Left ventricle myocardium superior (tissue), 1 donor: ENCODE measurements at regions not wholly inside any gene's neighbourhood (a gene's known extent, or its start where the extent isn't known, plus 50 kb on each side); places are given as distances from the start of the nearest gene placed in this dataset.

ENCODE experiments used
- ATAC-seq: fragments of 200-7000 bp; cut with Tn5 transposase; one replicate; pipeline ENCODE4 v1.9.1; 2020; ENCODE audit warnings: mild to moderate bottlenecking, moderate library complexity
- DNase-seq: peaks from one replicate; pipeline ENCODE4 v3.0.0-alpha.2; 2020
- intact Hi-C: fragments of 100-400 bp; cut with micrococcal nuclease; formaldehyde crosslinking; loops from one replicate; pipeline ENCODE4 v1.11.0; 2022
- donor health status: DM: no; HTN: yes; CAD: no; lungs with severe emphysema.

GRCh38 chr13:82803341-82803740 lies 1078.9 kb downstream of the SLITRK1 start:
- ATAC-seq (no peak), DNase-seq (no peak)
- intact Hi-C loops, result no loop called here

GRCh38 chr13:82802528-82802927 lies 1079.7 kb downstream of the SLITRK1 start:
- DNase-seq (no peak), ATAC-seq (no peak)
- intact Hi-C loops, result no loop called here

- no peak for DNase-seq
- ATAC-seq, result no peak
- intact Hi-C loops, result no loop called here
These were observed 1081.9 kb downstream of the SLITRK1 start for GRCh38 chr13:82800391-82800790.

GRCh38 chr13:82797876-82798275 lies 1084.4 kb downstream of the SLITRK1 start:
- DNase-seq, result no peak
- intact Hi-C loops, result no loop called here
- no peak for ATAC-seq

- intact Hi-C loops, result no loop called here
- no peak for DNase-seq
- no peak for ATAC-seq
These were observed 1091.2 kb downstream of the SLITRK1 start for GRCh38 chr13:82791035-82791434.

- DNase-seq (no peak), ATAC-seq (no peak)
- intact Hi-C loops, result no loop called here
These were observed 1109.5 kb downstream of the SLITRK1 start for GRCh38 chr13:82772816-82773215.

GRCh38 chr13:82766732-82767321 lies 1115.4 kb downstream of the SLITRK1 start:
- ATAC-seq (no peak), DNase-seq (no peak)
- intact Hi-C loops, result no loop called here

GRCh38 chr13:82758044-82758443 lies 1124.2 kb downstream of the SLITRK1 start:
- ATAC-seq (no peak), DNase-seq (no peak)
- intact Hi-C loops, result no loop called here

- ATAC-seq (no peak), DNase-seq (no peak)
- intact Hi-C loops, result no loop called here
These were observed 1131.1 kb downstream of the SLITRK1 start for GRCh38 chr13:82751206-82751605.

- ATAC-seq, result no peak
- DNase-seq, result no peak
- intact Hi-C loops, result no loop called here
These were observed 1132.7 kb downstream of the SLITRK1 start for GRCh38 chr13:82749551-82749950.

GRCh38 chr13:82747958-82748357 lies 1134.3 kb downstream of the SLITRK1 start:
- intact Hi-C loops, result no loop called here
- ATAC-seq (no peak), DNase-seq (no peak)

GRCh38 chr13:82747291-82747690 lies 1135.0 kb downstream of the SLITRK1 start:
- DNase-seq (no peak), ATAC-seq (no peak)
- intact Hi-C loops, result no loop called here

- intact Hi-C loops, result no loop called here
- ATAC-seq (no peak), DNase-seq (no peak)
These were observed 1141.8 kb downstream of the SLITRK1 start for GRCh38 chr13:82740442-82740841.

GRCh38 chr13:82739881-82740280 lies 1142.4 kb downstream of the SLITRK1 start:
- intact Hi-C loops, result no loop called here
- DNase-seq (no peak), ATAC-seq (no peak)

GRCh38 chr13:82729401-82729800 lies 1152.9 kb downstream of the SLITRK1 start:
- intact Hi-C loops, result no loop called here
- no peak for ATAC-seq

GRCh38 chr13:82720986-82721385 lies 1161.3 kb downstream of the SLITRK1 start:
- DNase-seq (no peak), ATAC-seq (no peak)
- intact Hi-C loops, result no loop called here

More at GRCh38 chr13:82729401-82729800, 1152.9 kb downstream of the SLITRK1 start:
- no peak for DNase-seq

GRCh38 chr13:82719987-82720386 lies 1162.3 kb downstream of the SLITRK1 start:
- intact Hi-C loops, result no loop called here
- ATAC-seq, result no peak
- DNase-seq, result no peak

GRCh38 chr13:82717249-82717648 lies 1165.0 kb downstream of the SLITRK1 start:
- DNase-seq (no peak), ATAC-seq (no peak)
- intact Hi-C loops, result no loop called here

GRCh38 chr13:82713687-82714405 lies 1168.4 kb downstream of the SLITRK1 start:
- intact Hi-C loops, result no loop called here
- no peak for ATAC-seq
- DNase-seq, result no peak

- intact Hi-C loops, result no loop called here
- no peak for DNase-seq
- ATAC-seq, result no peak
These were observed 1179.8 kb downstream of the SLITRK1 start for GRCh38 chr13:82702513-82702912.

- intact Hi-C loops, result no loop called here
- no peak for DNase-seq
- no peak for ATAC-seq
These were observed 1181.3 kb downstream of the SLITRK1 start for GRCh38 chr13:82701020-82701419.
